ENCODE measurements at regions not wholly inside any gene's neighbourhood (a gene's known extent, or its start where the extent isn't known, plus 50 kb on each side); places are given as distances from the start of the nearest gene placed in this dataset.

- DNase-seq = no peak
These were observed 62.8 kb upstream of the KDM7A start for GRCh38 chr7:140239653-140239935.

DNA sequence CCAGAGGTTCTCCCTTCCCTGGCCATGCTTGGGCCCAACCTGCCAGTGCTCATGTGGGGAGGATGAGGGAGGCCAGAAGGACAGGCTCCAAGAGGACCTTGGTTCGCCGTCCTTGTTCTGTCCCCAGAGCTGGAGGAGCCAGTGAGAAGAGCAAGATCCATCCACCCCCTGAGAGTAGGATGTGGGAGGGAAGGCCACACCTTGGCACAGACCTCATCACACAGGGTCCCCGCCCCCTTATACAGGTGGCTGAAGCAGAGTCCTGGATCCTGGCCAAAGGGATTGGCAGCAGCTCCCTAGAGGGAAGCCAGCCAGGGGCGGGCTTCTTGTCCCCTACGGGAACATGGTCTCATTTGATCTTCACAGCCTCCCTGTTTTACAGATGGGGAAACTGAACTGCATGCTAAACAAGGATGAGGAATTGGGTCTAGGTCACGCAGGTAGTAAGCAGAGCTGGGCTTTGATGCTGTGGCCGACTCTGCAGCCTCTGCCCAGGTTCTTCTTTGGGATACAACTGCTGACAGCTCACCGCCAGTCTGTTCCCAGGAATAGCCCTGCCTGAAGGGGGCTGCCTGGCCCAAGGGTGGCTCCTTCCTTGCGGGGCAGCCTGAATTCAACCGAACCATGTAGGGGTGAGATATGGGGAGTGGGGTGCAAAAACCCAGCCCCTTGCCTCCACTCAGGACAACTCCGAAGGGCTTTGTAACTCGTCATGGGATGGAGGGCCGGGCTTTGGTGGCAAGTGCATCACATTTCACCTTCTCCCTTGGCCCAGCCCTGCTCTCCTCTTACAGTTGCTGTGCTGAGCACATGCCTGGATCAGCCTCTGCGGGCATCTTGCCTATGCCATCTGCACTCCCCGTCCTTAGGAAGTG lies 62.2 kb upstream of the KDM7A start:
- DNase-seq = no peak

GRCh38 chr7:140237390-140237789 lies 60.6 kb upstream of the KDM7A start:
- no peak for DNase-seq

GRCh38 chr7:140236626-140237025 lies 59.8 kb upstream of the KDM7A start:
- DNase-seq = no peak

DNA sequence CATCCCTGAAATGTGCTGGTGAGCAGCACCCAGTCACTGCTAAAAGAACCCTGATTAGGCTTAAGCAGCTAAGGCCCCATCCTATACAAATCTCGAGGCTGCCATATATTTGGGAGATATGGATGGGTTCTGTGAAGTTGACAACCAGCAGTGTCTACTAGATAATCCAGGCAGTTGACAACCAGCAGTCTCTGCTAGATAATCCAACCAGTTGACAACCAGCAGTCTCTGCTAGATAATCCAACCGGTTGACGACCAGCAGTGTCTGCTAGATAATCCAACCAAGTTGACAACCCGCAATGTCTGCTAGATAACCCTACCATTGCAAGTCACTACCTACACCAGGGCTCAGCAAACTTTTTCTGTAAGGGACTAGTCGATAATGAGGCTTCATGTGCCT lies 58.3 kb upstream of the KDM7A start:
- no peak for DNase-seq

GRCh38 chr7:140232957-140233917 lies 56.5 kb upstream of the KDM7A start:
- DNase-seq = no peak

- no peak for DNase-seq
These were observed 55.1 kb upstream of the KDM7A start for GRCh38 chr7:140231771-140232491.

GRCh38 chr7:140230861-140231770 lies 54.3 kb upstream of the KDM7A start:
- no peak for DNase-seq

GRCh38 chr7:140230516-140230860 lies 53.7 kb upstream of the KDM7A start:
- DNase-seq = no peak

- no peak for DNase-seq
These were observed 53.1 kb upstream of the KDM7A start for GRCh38 chr7:140229591-140230515.

DNA sequence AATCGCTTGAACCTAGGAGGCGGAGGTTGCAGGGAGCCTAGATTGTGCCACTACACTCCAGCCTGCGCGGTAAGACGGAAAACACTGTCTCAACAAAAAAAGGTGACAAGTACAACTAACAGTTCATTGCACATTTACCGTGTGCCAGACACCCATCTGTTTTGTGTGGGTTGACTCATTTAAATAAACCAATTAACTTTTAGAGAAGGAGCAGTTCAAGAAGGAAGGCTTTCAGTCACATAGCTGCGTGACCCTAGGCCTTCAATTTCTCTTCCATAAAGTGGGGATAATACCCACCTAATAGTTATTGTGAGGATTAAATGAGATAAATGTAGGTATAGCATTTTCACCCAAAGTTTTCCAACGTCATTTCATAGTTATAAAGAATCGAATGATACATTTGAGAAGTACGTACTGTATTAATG lies 52.3 kb upstream of the KDM7A start:
- no peak for DNase-seq

Data from kidney glomerular epithelial cell (primary cell).